ENCODE measurements at regions not wholly inside any gene's neighbourhood (a gene's known extent, or its start where the extent isn't known, plus 50 kb on each side); places are given as distances from the start of the nearest gene placed in this dataset.
A peak's percentile ranks its signal among the peaks of the same experiment; 100 is the strongest.

DNA sequence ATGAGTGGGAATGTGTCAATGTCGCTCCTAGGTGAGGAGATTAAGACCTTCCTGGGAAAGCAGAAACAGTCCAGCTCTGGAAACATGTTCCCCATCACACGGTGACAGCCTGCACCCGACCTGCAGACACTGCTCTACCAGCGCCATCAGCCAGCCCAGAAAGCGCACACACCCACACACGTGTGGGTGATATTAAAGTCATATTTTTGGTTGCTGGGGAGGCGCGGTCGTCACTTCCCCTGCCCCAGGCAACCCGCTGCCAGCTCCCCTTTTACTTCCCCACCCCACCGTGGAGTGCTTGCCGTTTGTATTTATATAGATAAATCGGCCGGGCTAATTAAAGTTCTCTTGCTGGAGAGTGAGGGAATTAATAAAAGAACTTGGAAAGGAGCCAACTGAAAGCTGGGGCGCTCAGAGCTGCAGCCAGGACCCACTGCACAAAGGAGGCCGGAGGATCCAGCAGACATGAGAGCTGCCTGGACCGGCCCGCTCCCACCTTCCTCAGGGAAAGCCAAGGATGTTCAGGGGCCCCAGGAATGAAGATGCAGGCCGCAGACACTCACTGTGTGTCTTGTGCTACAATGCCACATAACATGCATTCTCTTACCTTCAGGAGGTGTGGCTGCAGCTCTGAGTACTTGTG, 145.2 kb upstream of the UNC5B start:
- Histone ChIP-seq H3K27ac (no peak overlapping the region), H3K4me3 (no peak overlapping the region), H3K27me3 (no peaks in the 10 kb centered on the region), H3K36me3 (no peaks in the 10 kb centered on the region), H3K4me1 (peaks cover 0 to 24% (median 17%) of the 10 kb centered on the region in 4 donors), H3K9me3 (no peaks in the 10 kb centered on the region)
- TF ChIP-seq, protein P1, sequence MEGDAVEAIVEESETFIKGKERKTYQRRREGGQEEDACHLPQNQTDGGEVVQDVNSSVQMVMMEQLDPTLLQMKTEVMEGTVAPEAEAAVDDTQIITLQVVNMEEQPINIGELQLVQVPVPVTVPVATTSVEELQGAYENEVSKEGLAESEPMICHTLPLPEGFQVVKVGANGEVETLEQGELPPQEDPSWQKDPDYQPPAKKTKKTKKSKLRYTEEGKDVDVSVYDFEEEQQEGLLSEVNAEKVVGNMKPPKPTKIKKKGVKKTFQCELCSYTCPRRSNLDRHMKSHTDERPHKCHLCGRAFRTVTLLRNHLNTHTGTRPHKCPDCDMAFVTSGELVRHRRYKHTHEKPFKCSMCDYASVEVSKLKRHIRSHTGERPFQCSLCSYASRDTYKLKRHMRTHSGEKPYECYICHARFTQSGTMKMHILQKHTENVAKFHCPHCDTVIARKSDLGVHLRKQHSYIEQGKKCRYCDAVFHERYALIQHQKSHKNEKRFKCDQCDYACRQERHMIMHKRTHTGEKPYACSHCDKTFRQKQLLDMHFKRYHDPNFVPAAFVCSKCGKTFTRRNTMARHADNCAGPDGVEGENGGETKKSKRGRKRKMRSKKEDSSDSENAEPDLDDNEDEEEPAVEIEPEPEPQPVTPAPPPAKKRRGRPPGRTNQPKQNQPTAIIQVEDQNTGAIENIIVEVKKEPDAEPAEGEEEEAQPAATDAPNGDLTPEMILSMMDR (IDR thresholded peaks at IDR 0.05) = no peak
- intact Hi-C loops (cut with DNase I; ENCODE audit: low total_unique reads) = no loop called here
- DNase-seq = no peak

DNA sequence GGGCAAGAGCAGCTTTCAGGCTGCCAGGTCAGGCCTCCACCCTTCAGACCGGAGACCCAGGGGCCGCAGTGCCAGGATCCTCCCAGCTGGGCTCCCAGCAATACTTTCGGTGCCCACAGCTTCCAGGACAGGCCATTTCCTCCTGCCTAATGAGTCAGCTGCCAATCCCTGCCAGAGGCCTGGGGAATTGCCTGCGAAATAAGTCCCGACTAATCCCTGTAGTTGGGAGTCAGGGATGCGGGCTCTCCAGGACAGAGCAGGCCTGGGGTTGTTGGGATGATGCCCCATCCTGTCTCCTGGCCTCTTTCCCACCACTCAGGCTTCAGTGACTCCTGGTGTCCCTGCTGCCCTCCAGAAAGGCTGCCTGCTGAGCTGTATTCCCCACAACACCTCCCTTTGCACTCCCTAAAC, 143.5 kb upstream of the UNC5B start:
- intact Hi-C loops (cut with DNase I; ENCODE audit: low total_unique reads) = no loop called here
- Histone ChIP-seq H3K4me3 (no peak overlapping the region), H3K4me1 (peaks cover 0 to 24% (median 17%) of the 10 kb centered on the region in 4 donors), H3K27me3 (no peaks in the 10 kb centered on the region), H3K36me3 (no peaks in the 10 kb centered on the region), H3K9me3 (no peaks in the 10 kb centered on the region), H3K27ac (peak overlapping the region; percentile 77 to 78)
- TF ChIP-seq, protein P1 (IDR thresholded peaks at IDR 0.05) = peak in 1 of 2 experiments; percentile 13
- peak; percentile 75 to 90 for DNase-seq

DNA sequence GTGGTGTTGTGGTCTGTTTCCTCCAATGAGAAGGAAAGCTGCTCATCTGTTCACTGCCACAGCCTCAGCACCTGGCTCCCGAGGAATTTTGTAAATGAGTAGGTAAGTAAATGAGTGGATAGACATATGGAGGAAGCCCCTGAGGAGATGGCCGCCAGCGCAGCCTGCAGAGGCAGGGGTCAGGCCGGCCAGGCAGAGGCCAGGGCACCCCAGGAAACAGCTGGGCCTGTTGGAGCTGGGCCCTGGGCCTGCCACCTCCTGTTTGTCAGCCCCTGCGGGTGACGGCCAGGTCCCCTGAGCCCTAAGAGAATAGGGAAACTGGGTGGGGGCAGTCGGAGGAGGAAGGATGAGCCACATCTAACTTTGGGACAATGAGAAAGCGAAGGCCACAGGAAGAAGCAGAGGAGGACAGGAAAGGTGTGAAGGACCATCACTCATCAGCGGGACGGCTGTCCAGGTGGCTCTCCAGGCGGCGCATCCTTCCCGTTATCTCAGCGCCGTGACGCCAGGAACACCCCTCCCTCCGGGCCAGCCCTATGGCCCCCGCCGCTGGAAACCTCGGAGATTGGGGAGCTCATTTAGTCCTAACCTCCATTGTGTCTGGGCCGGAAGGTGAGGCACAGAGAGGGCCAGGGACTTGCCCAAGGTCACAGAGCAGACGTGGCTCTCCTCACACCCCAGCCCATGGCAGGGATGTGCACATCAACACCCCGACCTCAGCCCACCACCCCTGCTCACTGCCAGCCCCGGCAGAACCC, 142.3 kb upstream of the UNC5B start:
- peaks cover 0 to 24% (median 18%) of the 10 kb centered on the region in 4 donors for H3K4me1 ChIP-seq
- no peaks in the 10 kb centered on the region for H3K9me3 ChIP-seq
- H3K4me3 ChIP-seq = no peak overlapping the region
- peak overlapping the region; percentile 77 to 78 for H3K27ac ChIP-seq
- no peak for DNase-seq
- TF ChIP-seq, protein P1 (IDR thresholded peaks at IDR 0.05) = no peak
- no peaks in the 10 kb centered on the region for H3K36me3 ChIP-seq
- no peaks in the 10 kb centered on the region for H3K27me3 ChIP-seq
- intact Hi-C loops (cut with DNase I; ENCODE audit: low total_unique reads) = no loop called here

DNA sequence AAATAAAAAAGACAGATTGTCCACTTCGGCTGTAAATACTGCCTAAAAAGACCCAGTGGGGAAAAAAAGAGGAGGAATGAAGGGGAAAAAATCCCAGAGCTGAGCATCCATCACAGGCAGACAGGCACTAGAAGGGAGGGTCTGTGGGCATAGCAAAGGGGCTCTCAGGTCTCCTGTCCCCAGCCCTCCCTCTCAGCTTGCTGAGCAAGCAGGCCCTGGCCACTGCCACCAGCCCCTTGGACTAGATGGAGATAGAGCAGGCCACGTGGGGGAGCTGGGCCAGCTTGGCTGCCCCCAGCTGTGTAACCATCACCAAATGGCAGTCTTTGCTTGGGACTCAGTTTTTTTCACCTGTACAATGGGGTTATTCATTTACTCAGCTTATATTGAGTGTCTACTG, 141.6 kb upstream of the UNC5B start:
- DNase-seq = no peak
- intact Hi-C loops (cut with DNase I; ENCODE audit: low total_unique reads) = no loop called here
- Histone ChIP-seq H3K27me3 (no peaks in the 10 kb centered on the region), H3K4me1 (peaks cover 0 to 26% (median 19%) of the 10 kb centered on the region in 4 donors), H3K36me3 (no peaks in the 10 kb centered on the region), H3K4me3 (no peak overlapping the region), H3K9me3 (no peaks in the 10 kb centered on the region), H3K27ac (peak overlapping the region; percentile 3 to 77)
- TF ChIP-seq, protein P1 (IDR thresholded peaks at IDR 0.05) = no peak

DNA sequence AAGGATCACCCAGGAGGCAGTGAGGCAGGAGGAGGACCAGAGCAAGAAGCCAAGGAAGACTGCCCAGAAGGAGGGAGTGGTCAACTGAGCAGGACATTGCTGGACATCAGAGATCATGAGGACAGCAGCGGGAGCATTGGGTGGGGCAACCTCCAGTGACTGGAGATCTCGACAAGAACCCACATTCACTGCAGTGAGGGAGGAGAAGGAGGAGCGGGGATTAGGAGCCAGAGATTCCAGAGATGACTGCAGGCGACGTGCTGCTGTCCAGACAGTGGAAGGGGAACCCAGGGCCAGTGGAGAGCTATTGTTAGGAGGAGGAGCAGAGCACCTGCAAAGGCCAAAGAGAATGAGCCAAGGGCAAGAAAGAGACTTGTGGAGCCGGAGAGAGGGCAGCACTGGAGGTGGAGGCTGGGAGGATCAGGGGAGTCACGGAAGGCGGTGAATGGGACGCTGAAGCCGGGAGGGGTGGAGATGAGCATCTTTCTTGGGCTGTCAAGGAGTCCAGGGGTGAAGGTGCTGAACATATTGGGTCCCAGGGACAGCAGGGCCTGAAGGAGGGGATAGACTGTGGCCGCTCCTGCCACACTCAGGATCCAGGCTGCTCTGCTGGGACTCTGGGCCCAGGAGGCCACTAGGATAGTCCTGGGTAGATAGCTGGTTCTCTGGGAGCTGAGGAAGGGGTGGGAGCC, 140.1 kb upstream of the UNC5B start:
- intact Hi-C loops (cut with DNase I; ENCODE audit: low total_unique reads) = no loop called here
- peak in 1 of 2 donors; percentile 55 for DNase-seq

More for the DNA sequence above, 140.1 kb upstream of the UNC5B start:
- Histone ChIP-seq H3K9me3 (no peaks in the 10 kb centered on the region), H3K27ac (no peak overlapping the region), H3K27me3 (no peaks in the 10 kb centered on the region), H3K4me1 (peaks cover 0 to 29% (median 19%) of the 10 kb centered on the region in 4 donors), H3K4me3 (no peak overlapping the region), H3K36me3 (no peaks in the 10 kb centered on the region)
- TF ChIP-seq, protein P1 (IDR thresholded peaks at IDR 0.05) = no peak
